MM.1S (cell line): ENCODE measurements at regions not wholly inside any gene's neighbourhood (a gene's known extent, or its start where the extent isn't known, plus 50 kb on each side); places are given as distances from the start of the nearest gene placed in this dataset.

Source experiments
- DNase-seq: peaks from one replicate; pipeline ENCODE4 v3.0.0-alpha.2; 2015
- H2AFZ ChIP-seq: fragments of 300-600 bp; sonication (generic); 2 replicates; pipeline ENCODE4 v1.6.0; 2016; ENCODE audit warnings: antibody characterized with exemption, low read length
- H3F3A ChIP-seq: fragments of 300-600 bp; sonication (generic); 2 replicates; pipeline ENCODE4 v1.6.1; 2016; ENCODE audit warnings: mild to moderate bottlenecking, antibody characterized with exemption, low read length, moderate library complexity, mixed read lengths; ENCODE audit not compliant: insufficient read depth
- H3K27ac ChIP-seq: fragments of 300-600 bp; sonication (generic); 2 replicates; pipeline ENCODE4 v1.5.1; 2016; ENCODE audit warnings: mild to moderate bottlenecking, low read length
- H3K27me3 ChIP-seq: fragments of 300-600 bp; sonication (generic); replicated peaks from 2 replicates; pipeline ENCODE4 v1.6.0; 2016; ENCODE audit warnings: low read length; ENCODE audit not compliant: insufficient read depth
- H3K36me3 ChIP-seq: fragments of 300-600 bp; sonication (generic); replicated peaks from 2 replicates; pipeline ENCODE4 v1.6.1; 2016; ENCODE audit warnings: mild to moderate bottlenecking, low read length, mixed read lengths; ENCODE audit not compliant: insufficient read depth
- H3K4me1 ChIP-seq: fragments of 300-600 bp; sonication (generic); 2 replicates; pipeline ENCODE4 v1.6.1; 2016; ENCODE audit warnings: low read length, mixed read lengths
- H3K4me2 ChIP-seq: fragments of 300-600 bp; sonication (generic); 2 replicates; pipeline ENCODE4 v1.6.0; 2016; ENCODE audit warnings: low read depth, low read length
- H3K4me3 ChIP-seq: fragments of 300-600 bp; sonication (generic); 2 replicates; pipeline ENCODE4 v1.5.1; 2016; ENCODE audit warnings: low read length, mixed read lengths
- H3K79me2 ChIP-seq: fragments of 300-600 bp; sonication (generic); 2 replicates; pipeline ENCODE4 v1.6.1; 2016; ENCODE audit warnings: mixed run types, low read length, mixed read lengths
- H3K9ac ChIP-seq: fragments of 300-600 bp; sonication (generic); 2 replicates; pipeline ENCODE4 v1.6.1; 2016; ENCODE audit warnings: low read length, mixed read lengths
- H3K9me2 ChIP-seq: fragments of 300-600 bp; sonication (generic); replicated peaks from 2 replicates; pipeline ENCODE4 v1.6.1; 2016; ENCODE audit warnings: mild to moderate bottlenecking, low read length, mixed read lengths; ENCODE audit not compliant: insufficient read depth
- H3K9me3 ChIP-seq: fragments of 300-600 bp; sonication (generic); replicated peaks from 2 replicates; pipeline ENCODE4 v1.6.1; 2016; ENCODE audit warnings: mild to moderate bottlenecking, low read length, mixed read lengths; ENCODE audit not compliant: insufficient read depth
- H4K20me1 ChIP-seq: fragments of 300-600 bp; sonication (generic); 2 replicates; pipeline ENCODE4 v1.6.1; 2016; ENCODE audit warnings: mild to moderate bottlenecking, low read length, moderate library complexity, mixed read lengths; ENCODE audit not compliant: insufficient read depth
- EZH2 ChIP-seq: fragments of 300-600 bp; sonication (generic); optimal IDR thresholded peaks from 2 replicates; pipeline ENCODE3; 2017; ENCODE audit warnings: low read depth, mild to moderate bottlenecking, antibody characterized with exemption, low read length, mixed read lengths
- EZH2phosphoT487 ChIP-seq: fragments of 300-600 bp; sonication (generic); IDR thresholded peaks from 2 replicates; pipeline ENCODE4 v1.6.1; 2018; ENCODE audit warnings: antibody characterized with exemption, low read length
- TF ChIP-seq, protein P1 (sequence below): fragments of 300-600 bp; sonication (generic); IDR thresholded peaks from 2 replicates; pipeline ENCODE4 v1.5.1; 2016; ENCODE audit warnings: antibody characterized with exemption, low read length, mixed read lengths

DNA sequence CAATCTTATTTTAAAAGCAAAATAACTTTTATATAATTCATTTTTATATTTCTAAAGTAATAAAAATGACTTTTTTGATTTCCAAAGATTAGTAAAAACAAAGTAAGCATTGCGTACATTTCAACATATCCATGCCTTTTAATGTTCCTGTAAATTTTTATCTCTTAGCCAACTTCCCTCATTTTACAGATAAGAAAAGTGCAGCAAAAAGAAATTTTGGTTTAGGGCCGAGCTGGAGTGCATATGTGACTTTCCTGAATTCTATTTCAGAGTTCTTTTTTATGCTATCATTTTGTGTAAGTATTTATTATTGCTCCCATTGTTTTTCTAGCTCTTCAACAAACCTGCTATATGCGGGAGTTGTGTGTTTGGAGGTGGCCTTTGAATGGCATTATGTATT lies 195.3 kb downstream of the NHLRC3 start:
- H3K9ac ChIP-seq: no peak overlapping the region
- no peak overlapping the region for H2AFZ ChIP-seq
- H3K9me2 ChIP-seq: no peaks in the 10 kb centered on the region
- no peak for DNase-seq
- H4K20me1 ChIP-seq: no peaks in the 10 kb centered on the region
- H3F3A ChIP-seq: no peaks in the 10 kb centered on the region
- H3K9me3 ChIP-seq: no peaks in the 10 kb centered on the region
- no peak overlapping the region for H3K4me3 ChIP-seq
- no peaks in the 10 kb centered on the region for H3K27me3 ChIP-seq
- no peak overlapping the region for H3K27ac ChIP-seq
- no peaks in the 10 kb centered on the region for H3K4me1 ChIP-seq
- TF ChIP-seq, protein P1, sequence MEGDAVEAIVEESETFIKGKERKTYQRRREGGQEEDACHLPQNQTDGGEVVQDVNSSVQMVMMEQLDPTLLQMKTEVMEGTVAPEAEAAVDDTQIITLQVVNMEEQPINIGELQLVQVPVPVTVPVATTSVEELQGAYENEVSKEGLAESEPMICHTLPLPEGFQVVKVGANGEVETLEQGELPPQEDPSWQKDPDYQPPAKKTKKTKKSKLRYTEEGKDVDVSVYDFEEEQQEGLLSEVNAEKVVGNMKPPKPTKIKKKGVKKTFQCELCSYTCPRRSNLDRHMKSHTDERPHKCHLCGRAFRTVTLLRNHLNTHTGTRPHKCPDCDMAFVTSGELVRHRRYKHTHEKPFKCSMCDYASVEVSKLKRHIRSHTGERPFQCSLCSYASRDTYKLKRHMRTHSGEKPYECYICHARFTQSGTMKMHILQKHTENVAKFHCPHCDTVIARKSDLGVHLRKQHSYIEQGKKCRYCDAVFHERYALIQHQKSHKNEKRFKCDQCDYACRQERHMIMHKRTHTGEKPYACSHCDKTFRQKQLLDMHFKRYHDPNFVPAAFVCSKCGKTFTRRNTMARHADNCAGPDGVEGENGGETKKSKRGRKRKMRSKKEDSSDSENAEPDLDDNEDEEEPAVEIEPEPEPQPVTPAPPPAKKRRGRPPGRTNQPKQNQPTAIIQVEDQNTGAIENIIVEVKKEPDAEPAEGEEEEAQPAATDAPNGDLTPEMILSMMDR: no peak
- H3K36me3 ChIP-seq: no peaks in the 10 kb centered on the region
- no peak overlapping the region for H3K4me2 ChIP-seq
- H3K79me2 ChIP-seq: no peaks in the 10 kb centered on the region

DNA sequence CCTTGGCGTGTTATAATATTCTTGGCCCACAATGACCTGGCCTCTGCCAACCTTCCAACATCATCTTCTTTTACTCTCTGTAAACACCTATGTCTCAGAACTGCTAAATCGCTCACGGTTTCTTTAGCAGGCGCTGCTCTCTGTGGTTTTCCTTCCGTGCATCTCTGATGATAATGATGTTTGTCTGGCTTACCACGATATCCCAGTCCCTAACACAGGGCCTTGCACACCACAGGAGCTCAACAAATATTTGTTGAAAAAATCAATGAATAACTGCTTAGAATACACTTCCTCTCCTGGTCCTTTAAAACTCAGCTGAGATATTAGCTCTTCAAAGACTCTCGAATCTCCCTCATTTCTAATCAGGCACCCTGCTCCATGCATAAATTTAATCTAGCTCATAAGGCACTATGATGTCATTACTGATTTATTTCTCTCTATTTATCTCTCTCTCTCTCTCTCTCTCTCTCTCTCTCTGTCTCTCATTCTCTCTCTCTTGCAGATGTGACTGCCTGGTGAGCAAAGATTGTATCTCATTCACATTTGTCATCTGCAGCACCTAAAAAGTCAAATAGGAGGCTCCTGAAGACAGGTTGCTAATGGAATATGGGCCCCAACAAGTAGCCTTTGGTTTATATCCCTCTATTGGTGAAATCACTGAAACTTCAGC lies 206.4 kb downstream of the NHLRC3 start:
- no peaks in the 10 kb centered on the region for H3K79me2 ChIP-seq
- H3K36me3 ChIP-seq: no peaks in the 10 kb centered on the region
- no peaks in the 10 kb centered on the region for H3K27me3 ChIP-seq
- H3K9me2 ChIP-seq: no peaks in the 10 kb centered on the region
- H3K27ac ChIP-seq: no peak overlapping the region
- H3K9me3 ChIP-seq: no peaks in the 10 kb centered on the region
- no peaks in the 10 kb centered on the region for H3F3A ChIP-seq
- no peak overlapping the region for H3K4me3 ChIP-seq
- TF ChIP-seq EZH2phosphoT487: no peak
- TF ChIP-seq, protein P1: no peak
- TF ChIP-seq EZH2: no peak
- no peaks in the 10 kb centered on the region for H4K20me1 ChIP-seq
- H3K4me2 ChIP-seq: no peak overlapping the region
- H3K4me1 ChIP-seq: no peaks in the 10 kb centered on the region
- no peak overlapping the region for H3K9ac ChIP-seq
- no peak for DNase-seq
- no peak overlapping the region for H2AFZ ChIP-seq

DNA sequence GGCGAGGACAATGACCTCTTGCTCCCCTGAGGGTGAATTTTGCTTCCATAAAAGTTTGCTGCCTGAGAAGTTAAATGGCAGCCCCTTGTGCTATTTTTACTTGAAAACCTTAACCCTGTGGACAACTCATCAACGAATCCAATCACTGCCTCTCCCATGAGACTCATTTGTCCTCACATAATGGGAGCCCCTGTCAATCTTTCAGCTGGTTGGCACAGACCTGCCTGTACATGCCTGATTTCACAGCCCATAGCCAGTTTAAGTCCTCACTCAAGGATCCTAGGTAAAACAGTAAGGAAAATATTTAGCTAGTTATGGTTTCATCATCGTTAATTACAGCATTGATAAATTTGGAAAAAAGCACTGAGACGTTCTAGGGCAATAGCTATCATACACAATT lies 207.4 kb downstream of the NHLRC3 start:
- no peak for TF ChIP-seq EZH2phosphoT487
- no peak for TF ChIP-seq EZH2
- TF ChIP-seq, protein P1: no peak
- H3K36me3 ChIP-seq: no peaks in the 10 kb centered on the region
- H2AFZ ChIP-seq: no peak overlapping the region

More for the DNA sequence above, 207.4 kb downstream of the NHLRC3 start:
- no peaks in the 10 kb centered on the region for H3F3A ChIP-seq
- no peak overlapping the region for H3K27ac ChIP-seq
- H4K20me1 ChIP-seq: no peaks in the 10 kb centered on the region
- no peak overlapping the region for H3K4me2 ChIP-seq
- H3K4me1 ChIP-seq: no peaks in the 10 kb centered on the region
- H3K4me3 ChIP-seq: no peak overlapping the region
- H3K79me2 ChIP-seq: no peaks in the 10 kb centered on the region
- no peak for DNase-seq
- H3K9me2 ChIP-seq: no peaks in the 10 kb centered on the region
- H3K9ac ChIP-seq: no peak overlapping the region
- no peaks in the 10 kb centered on the region for H3K9me3 ChIP-seq
- no peaks in the 10 kb centered on the region for H3K27me3 ChIP-seq
